ENCODE measurements at regions not wholly inside any gene's neighbourhood (a gene's known extent, or its start where the extent isn't known, plus 50 kb on each side); places are given as distances from the start of the nearest gene placed in this dataset.

GRCh38 chr3:182682263-182683241, 110.8 kb upstream of the ATP11B start:
- Mint-ChIP-seq H3K9me3 (ENCODE audit: low read depth) (no peaks in the 10 kb centered on the region), H3K4me1 (peaks cover 8% of the 10 kb centered on the region), H3K27ac (peak overlapping the region; percentile 54), H3K36me3 (no peaks in the 10 kb centered on the region), H3K4me3 (peak overlapping the region; percentile 59), H3K27me3 (peaks cover 45% of the 10 kb centered on the region)
- ATAC-seq, result peak; percentile 93
- CTCF ChIA-PET, result interaction anchor here (1.0 to 3.1 kb wide), 7 partner anchors 19 to 982 kb away, joined by 3 to 23 read pairs (median 3); no protein-coding TSS in a partner anchor
- DNase-seq, result peak; percentile 76

- Mint-ChIP-seq H3K9me3 (ENCODE audit: low read depth) (no peaks in the 10 kb centered on the region), H3K36me3 (no peaks in the 10 kb centered on the region), H3K4me1 (peaks cover 8% of the 10 kb centered on the region), H3K27ac (no peak overlapping the region), H3K27me3 (peaks cover 51% of the 10 kb centered on the region), H3K4me3 (peak overlapping the region; percentile 59)
- CTCF ChIA-PET, result interaction anchor here (0.8 to 3.1 kb wide), 14 partner anchors 8 to 1474 kb away, joined by 3 to 23 read pairs (median 3); no protein-coding TSS in a partner anchor
- ATAC-seq (peak; percentile 68), DNase-seq (peak; percentile 73)
Observed at GRCh38 chr3:182683453-182683852, 109.9 kb upstream of the ATP11B start.

- Mint-ChIP-seq H3K36me3 (no peaks in the 10 kb centered on the region), H3K27ac (no peak overlapping the region), H3K4me1 (peaks cover 8% of the 10 kb centered on the region), H3K27me3 (peaks cover 51% of the 10 kb centered on the region), H3K9me3 (ENCODE audit: low read depth) (no peaks in the 10 kb centered on the region), H3K4me3 (no peak overlapping the region)
- CTCF ChIA-PET, result interaction anchor here (0.8 to 3.1 kb wide), 12 partner anchors 8 to 1474 kb away, joined by 3 to 23 read pairs (median 3); no protein-coding TSS in a partner anchor
- no peak for ATAC-seq
- DNase-seq, result no peak
Observed at GRCh38 chr3:182683858-182684257, 109.4 kb upstream of the ATP11B start.

- DNase-seq (no peak), ATAC-seq (no peak)
- CTCF ChIA-PET, result interaction anchor here (1.1 to 1.8 kb wide), 5 partner anchors 22 to 985 kb away, joined by 3 to 5 read pairs (median 3); no protein-coding TSS in a partner anchor
- Mint-ChIP-seq H3K36me3 (no peaks in the 10 kb centered on the region), H3K4me3 (no peak overlapping the region), H3K27me3 (peaks cover 63% of the 10 kb centered on the region), H3K4me1 (peaks cover 8% of the 10 kb centered on the region), H3K27ac (no peak overlapping the region), H3K9me3 (ENCODE audit: low read depth) (no peaks in the 10 kb centered on the region)
Observed at GRCh38 chr3:182686033-182686886, 107.0 kb upstream of the ATP11B start.

- Mint-ChIP-seq H3K27ac (no peak overlapping the region), H3K9me3 (ENCODE audit: low read depth) (no peaks in the 10 kb centered on the region), H3K36me3 (no peaks in the 10 kb centered on the region), H3K4me3 (no peak overlapping the region), H3K27me3 (peaks cover 58% of the 10 kb centered on the region), H3K4me1 (no peaks in the 10 kb centered on the region)
- DNase-seq, result no peak
- no peak for ATAC-seq
- CTCF ChIA-PET, result no interaction called here
Observed at GRCh38 chr3:182690172-182690571, 103.1 kb upstream of the ATP11B start.

GRCh38 chr3:182692021-182692420, 101.3 kb upstream of the ATP11B start:
- peaks cover 43% of the 10 kb centered on the region for H3K27me3 Mint-ChIP-seq
- CTCF ChIA-PET, result interaction anchor here (1.6 kb wide), 1 partner anchor 8 kb away, joined by 3 read pairs; no protein-coding TSS in a partner anchor
- H3K27ac Mint-ChIP-seq, result no peak overlapping the region

GRCh38 chr3:182692695-182693094, 100.6 kb upstream of the ATP11B start:
- Mint-ChIP-seq H3K4me3 (no peak overlapping the region), H3K4me1 (no peaks in the 10 kb centered on the region), H3K36me3 (no peaks in the 10 kb centered on the region), H3K27me3 (peaks cover 37% of the 10 kb centered on the region), H3K9me3 (ENCODE audit: low read depth) (no peaks in the 10 kb centered on the region), H3K27ac (no peak overlapping the region)
- DNase-seq (no peak), ATAC-seq (no peak)
- CTCF ChIA-PET, result interaction anchor here (1.6 kb wide), 1 partner anchor 9 kb away, joined by 3 read pairs; no protein-coding TSS in a partner anchor

More at GRCh38 chr3:182692021-182692420, 101.3 kb upstream of the ATP11B start:
- Mint-ChIP-seq H3K36me3 (no peaks in the 10 kb centered on the region), H3K4me1 (no peaks in the 10 kb centered on the region), H3K9me3 (ENCODE audit: low read depth) (no peaks in the 10 kb centered on the region), H3K4me3 (no peak overlapping the region)
- ATAC-seq (no peak), DNase-seq (no peak)

- H3K4me1 Mint-ChIP-seq, result no peaks in the 10 kb centered on the region
- H3K36me3 Mint-ChIP-seq, result no peaks in the 10 kb centered on the region
- H3K27me3 Mint-ChIP-seq, result peaks cover 29% of the 10 kb centered on the region
- no peak for ATAC-seq
- no peaks in the 10 kb centered on the region for H3K9me3 Mint-ChIP-seq (ENCODE audit: low read depth)
- no peak overlapping the region for H3K27ac Mint-ChIP-seq
- DNase-seq, result no peak
- CTCF ChIA-PET, result no interaction called here
- no peak overlapping the region for H3K4me3 Mint-ChIP-seq
Observed at GRCh38 chr3:182693723-182694122, 99.6 kb upstream of the ATP11B start.

- CTCF ChIA-PET, result interaction anchor here (0.7 to 1.0 kb wide), 2 partner anchors 17 to 1440 kb away, joined by 3 to 4 read pairs; no protein-coding TSS in a partner anchor
- no peak for ATAC-seq
- Mint-ChIP-seq H3K4me1 (no peaks in the 10 kb centered on the region), H3K4me3 (no peak overlapping the region), H3K27me3 (peaks cover 19% of the 10 kb centered on the region), H3K9me3 (ENCODE audit: low read depth) (no peaks in the 10 kb centered on the region), H3K27ac (no peak overlapping the region), H3K36me3 (no peaks in the 10 kb centered on the region)
- no peak for DNase-seq
Observed at GRCh38 chr3:182696916-182697315, 96.4 kb upstream of the ATP11B start.

- no peaks in the 10 kb centered on the region for H3K36me3 Mint-ChIP-seq
- CTCF ChIA-PET, result no interaction called here
- H3K27me3 Mint-ChIP-seq, result peaks cover 22% of the 10 kb centered on the region
- H3K9me3 Mint-ChIP-seq (ENCODE audit: low read depth), result no peaks in the 10 kb centered on the region
- no peak for ATAC-seq
- H3K27ac Mint-ChIP-seq, result no peak overlapping the region
- no peak overlapping the region for H3K4me3 Mint-ChIP-seq
- DNase-seq, result no peak
- no peaks in the 10 kb centered on the region for H3K4me1 Mint-ChIP-seq
Observed at GRCh38 chr3:182697345-182697919, 95.9 kb upstream of the ATP11B start.

GRCh38 chr3:182698078-182698477, 95.2 kb upstream of the ATP11B start:
- Mint-ChIP-seq H3K4me1 (no peaks in the 10 kb centered on the region), H3K4me3 (no peak overlapping the region), H3K36me3 (no peaks in the 10 kb centered on the region), H3K27me3 (peaks cover 23% of the 10 kb centered on the region), H3K27ac (no peak overlapping the region), H3K9me3 (ENCODE audit: low read depth) (no peaks in the 10 kb centered on the region)
- ATAC-seq, result no peak
- DNase-seq, result no peak
- CTCF ChIA-PET, result no interaction called here

- Mint-ChIP-seq H3K27ac (no peak overlapping the region), H3K36me3 (no peaks in the 10 kb centered on the region), H3K27me3 (peaks cover 27% of the 10 kb centered on the region), H3K4me1 (no peaks in the 10 kb centered on the region), H3K9me3 (ENCODE audit: low read depth) (no peaks in the 10 kb centered on the region), H3K4me3 (no peak overlapping the region)
- CTCF ChIA-PET, result interaction anchor here (1.4 kb wide), 1 partner anchor 14 kb away, joined by 3 read pairs; no protein-coding TSS in a partner anchor
- ATAC-seq (no peak), DNase-seq (no peak)
Observed at GRCh38 chr3:182699550-182700170, 93.6 kb upstream of the ATP11B start.
